Amniotic epithelial cell (primary cell): ENCODE measurements at regions not wholly inside any gene's neighbourhood (a gene's known extent, or its start where the extent isn't known, plus 50 kb on each side); places are given as distances from the start of the nearest gene placed in this dataset.

Source experiments
- DNase-seq: peaks from one replicate; pipeline ENCODE4 v3.0.0-alpha.2; 2010; ENCODE audit warnings: low read depth

DNA sequence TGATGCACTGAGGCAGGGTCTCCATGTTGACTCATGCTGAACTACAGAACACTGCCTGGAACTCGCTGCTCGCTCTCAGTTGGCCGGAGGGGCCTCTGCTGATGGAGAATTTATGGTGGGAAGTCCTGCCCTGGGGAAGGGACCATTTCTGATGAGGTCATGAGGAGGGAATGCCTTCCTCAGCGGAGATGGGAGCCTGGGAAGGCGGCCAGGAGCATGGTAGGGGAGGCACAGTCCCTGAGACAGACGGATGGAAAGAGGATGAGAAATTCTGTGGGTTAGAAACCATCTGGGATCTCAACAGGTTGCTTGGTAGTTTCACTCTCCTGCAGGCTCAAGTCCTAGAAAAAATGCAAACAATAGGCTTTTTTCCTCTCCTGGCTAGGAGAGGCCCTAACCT is 56.8 kb upstream of the TPM1 start:
- peak; percentile 91 for DNase-seq

DNA sequence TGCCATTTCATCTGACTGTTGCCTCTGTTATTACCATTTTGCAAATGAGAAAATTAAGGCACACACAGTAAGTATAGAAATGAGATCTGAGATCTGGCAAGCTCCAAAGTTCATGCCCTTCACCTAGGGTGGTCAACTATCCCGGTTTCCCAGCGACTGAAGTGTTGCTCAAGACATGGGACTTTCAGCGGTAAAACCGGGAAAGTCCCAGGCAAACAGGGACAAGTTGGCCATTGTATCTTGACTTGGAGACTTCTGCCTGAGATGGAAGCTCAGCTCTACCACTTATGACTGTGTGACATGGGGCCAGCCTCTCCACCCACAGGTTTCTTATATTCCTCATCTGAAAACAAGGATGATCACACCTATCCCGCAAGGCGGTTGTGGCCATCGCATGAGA is 55.6 kb upstream of the TPM1 start:
- no peak for DNase-seq

DNA sequence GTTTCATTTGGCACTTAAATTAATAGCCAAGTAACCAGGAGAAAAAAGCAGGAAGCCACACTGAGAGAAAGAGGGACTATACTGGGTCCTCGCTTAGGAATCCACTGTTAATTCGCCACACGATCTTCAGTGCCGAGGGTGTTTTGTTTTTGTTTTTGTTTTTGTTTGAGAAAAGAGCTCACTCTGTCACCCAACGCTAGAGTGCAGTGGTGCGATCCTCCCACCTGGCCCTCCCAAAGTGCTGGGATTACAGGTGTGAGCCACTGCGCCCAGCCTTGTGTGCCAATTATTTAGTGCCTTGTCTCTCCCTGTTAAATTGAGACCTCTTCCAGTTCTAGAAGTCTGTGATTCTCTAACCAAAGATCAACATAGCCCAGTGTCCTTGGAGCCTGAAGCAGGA is 53.8 kb upstream of the TPM1 start:
- no peak for DNase-seq

DNA sequence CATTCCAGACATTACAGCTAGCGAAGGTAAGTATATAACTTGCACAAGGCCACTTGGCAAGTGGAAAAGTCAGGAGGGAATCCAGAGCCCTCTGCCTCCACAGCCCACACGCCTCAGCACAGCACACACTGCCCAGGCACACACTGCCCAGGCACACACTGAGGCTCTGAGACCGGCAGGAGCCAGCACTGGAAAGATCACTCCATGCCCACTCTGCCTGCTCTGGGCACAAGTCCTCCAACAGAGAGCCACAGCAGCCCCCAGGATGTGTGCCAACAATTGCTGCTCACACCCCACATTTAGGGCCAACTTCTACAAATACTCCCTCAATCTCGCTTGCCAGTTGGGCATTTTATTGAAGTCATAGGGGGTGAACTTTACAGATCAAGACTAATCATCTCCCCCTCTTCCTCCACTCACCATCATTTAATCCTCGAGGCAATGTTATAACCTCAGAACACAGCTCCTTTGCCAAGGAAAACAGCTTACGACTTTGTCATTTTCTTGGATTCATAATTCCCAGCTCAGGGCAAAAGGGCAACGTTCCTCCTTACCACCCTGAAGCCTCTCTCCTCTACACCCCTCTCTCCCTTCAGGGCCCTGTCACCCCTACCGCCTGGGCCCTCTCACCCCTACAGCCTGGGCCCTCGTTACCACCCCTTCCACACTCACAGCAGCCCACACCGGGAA is 53.0 kb upstream of the TPM1 start:
- DNase-seq, result no peak

DNA sequence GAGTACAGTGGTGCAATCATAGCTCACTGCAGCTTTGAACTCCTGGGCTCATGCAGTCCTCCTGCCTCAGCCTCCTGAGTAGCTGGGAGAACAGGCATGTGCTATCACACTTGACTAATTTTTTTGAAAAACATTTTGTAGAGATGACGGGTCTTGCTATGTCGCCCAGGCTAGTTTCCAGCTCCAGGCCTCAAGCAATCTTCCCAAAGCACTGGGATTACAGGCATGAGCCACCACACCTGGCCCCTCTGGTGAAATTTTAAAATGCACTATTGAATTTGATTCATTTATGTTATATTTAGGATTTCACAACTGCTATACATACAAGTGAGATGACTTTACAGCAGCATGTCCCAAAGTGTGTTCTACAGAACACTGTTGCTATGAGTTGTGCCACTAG is 50.8 kb upstream of the TPM1 start:
- no peak for DNase-seq

DNA sequence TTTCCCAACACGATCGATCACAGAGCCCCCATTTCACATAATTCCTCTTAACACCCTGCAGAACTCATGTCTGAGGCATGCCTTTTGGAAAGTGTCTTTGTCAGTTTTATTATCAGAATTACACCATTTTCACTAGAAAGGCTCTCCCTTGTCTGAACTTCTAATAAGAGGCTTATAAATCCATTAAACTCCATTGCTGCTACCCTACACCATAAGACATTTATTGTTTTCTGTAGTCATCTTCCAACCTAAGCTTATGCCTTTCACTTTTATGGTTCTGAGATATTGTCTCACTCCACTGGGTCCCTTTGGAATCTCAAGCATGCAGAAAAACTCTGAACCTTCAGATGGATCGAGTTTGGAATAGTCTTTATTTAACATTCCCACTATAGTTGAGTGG is 50.2 kb upstream of the TPM1 start:
- no peak for DNase-seq
